CD1c-positive myeloid dendritic cell (primary cell): ENCODE measurements at regions not wholly inside any gene's neighbourhood (a gene's known extent, or its start where the extent isn't known, plus 50 kb on each side); places are given as distances from the start of the nearest gene placed in this dataset.

Experiments
- DNase-seq: peaks from one replicate; pipeline ENCODE4 v3.0.0-alpha.2; 2016; ENCODE audit errors: extremely low spot score

DNA sequence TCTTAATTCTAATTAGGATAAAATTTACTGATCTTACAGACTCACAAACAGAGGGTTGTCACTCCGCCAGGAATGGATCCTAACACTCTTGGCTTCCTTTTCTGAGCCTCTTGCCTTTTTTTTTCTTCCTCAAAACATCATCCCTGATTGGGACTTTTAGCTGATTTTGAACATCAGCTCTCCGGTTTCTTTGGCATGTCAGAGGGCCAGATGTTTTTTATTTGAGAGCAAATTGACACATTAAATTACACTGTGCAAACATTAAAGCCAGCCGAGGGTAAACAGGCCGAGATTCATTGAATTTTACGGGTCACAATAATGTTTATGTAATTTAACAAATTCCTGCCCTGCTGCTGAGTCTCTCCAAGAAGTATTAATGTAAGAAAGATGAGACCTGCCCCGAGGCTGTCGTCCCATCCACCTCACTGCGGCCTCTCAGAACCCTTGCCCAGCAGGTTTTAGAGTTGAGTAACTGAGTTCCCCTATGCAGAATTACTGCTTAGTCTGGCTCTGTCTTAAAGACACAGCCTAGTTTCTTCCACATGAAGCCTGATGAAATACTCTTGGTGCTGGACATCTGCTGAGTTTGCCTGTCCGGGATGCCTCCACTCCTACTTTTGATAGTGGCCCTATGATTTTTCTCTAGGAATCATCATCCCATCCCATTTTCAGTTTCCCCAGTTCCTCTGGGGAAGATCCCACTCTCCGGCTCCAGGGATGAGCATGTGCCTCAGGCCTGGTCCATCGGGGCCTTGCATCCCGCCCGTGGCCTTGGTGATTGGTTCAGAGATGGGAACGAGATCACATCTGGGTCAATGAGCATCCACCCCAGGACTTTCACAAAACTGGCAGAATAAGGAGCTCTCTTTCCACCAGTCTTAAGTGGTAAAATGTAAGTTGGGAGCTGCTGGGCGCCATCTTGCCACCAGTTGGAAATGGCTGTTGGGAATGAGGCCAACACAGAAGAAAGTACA is 226.6 kb upstream of the TLE3 start:
- no peak for DNase-seq

DNA sequence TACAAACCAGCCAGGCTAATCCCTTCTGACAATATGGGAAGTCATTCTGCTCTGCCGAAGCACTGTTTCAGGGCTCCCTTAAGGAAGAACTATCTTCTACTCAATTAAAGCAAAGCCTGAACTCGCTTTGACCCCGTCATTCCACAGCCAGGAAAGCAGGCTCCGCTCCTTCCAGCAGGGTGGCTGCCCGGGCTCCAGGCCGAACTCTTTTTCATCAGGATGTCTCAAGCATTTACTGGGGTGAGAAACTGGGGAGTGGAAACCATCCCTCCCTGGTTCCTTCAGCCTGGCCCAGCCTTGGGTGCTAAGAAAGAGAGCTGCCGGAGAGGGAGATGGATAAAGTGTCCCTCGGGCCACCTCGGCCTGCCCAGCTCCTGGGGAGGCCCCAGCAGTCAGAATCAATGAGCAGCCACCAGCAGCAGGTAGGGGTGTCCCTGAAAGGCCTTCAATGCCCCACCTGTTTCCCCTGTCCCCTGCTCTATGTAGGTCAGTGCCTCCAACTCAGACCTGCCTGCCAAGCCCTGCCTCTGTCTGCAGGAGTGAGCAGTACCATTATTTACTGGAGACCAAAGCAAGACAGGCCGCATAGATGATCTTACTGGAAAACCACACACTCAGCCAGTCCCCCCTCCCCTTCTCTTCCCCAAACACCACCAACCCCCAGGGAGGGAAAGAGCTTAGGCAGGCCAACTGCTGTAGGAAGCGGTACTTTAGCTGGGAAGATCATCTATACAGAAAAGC is 225.6 kb upstream of the TLE3 start:
- no peak for DNase-seq

- peak; percentile 63 for DNase-seq
Measured at GRCh38 chr15:70322051-70322668, 224.4 kb upstream of the TLE3 start.

DNA sequence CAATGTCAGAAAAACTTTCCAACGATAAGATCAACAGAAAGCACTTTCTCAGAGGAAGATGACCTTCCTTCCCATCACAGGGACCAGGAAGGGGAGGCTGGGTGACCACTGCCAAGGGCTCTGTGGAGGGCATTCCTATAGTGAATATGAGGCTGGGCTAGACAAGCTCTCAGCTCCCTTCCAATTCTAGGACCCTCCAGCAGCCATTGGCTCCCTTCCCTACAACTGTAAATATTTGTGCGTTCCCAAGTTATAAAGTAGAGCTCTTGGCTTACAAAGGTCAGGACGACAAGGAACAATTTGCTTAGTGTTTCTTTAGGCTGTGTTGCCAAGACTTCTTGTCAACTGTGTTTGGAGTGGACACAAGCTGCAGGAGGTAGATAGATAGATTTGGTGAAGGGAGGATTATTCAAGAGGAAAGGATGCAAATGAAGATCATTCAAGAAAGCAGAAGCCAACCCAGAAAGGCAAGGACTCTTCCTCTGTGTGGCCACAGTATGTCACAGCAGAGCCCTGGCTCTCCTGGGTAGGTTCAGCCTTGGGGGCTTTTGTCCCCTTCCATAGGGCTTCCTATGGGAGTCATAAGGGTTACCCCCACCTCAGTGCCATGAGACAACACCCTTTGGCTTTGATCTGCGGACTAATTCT is 223.6 kb upstream of the TLE3 start:
- DNase-seq = no peak

GRCh38 chr15:70320482-70320881 is 222.8 kb upstream of the TLE3 start:
- peak; percentile 70 for DNase-seq

- no peak for DNase-seq
Measured at GRCh38 chr15:70320077-70320476, 222.4 kb upstream of the TLE3 start.

- DNase-seq = peak; percentile 16
Measured at GRCh38 chr15:70319466-70319865, 221.7 kb upstream of the TLE3 start.

GRCh38 chr15:70318594-70319465 is 221.1 kb upstream of the TLE3 start:
- no peak for DNase-seq

DNA sequence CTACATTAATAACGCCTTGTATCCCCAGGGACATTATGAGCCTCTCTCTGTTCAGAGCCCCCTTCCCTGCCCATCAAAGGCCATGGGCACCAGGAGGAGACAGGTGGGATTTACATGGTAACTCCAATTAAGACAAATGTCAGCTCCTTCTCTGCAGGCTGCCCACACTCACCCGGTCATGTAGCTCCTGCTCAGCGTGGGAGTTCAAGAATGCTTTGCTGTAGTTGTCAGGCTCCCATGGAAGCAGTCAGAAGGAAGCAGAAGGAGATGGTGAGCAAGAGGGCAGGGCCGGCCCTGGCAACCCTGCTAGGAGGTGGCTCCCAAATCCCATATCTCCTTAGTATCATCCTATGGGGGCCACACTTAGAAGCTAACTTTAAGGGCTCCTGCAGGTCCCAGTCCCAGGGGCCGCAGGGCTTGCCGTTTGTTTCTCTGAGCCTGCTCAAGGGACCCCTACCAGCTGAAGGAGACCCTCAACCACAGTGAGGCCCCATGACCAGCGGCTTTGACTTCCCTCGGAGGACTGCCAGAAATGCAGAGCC is 218.4 kb upstream of the TLE3 start:
- no peak for DNase-seq

DNA sequence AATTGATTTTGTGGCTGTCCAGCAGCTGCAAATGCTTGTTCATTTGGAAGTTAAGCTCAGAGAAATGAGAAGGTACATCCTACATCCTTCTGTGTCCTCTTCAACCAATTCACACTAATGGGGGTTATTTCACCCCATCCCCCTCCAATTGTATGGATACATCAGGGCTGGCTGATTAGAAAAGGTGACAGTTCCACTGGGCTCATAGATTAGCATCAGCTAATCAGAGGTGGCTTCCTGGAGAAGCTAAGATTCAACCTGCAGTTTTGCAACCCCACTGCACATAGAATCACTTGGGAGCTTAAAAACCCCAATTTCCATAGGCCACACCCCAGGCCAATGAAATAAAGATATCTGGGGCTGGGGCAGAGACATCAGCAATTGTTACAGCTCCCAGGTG is 217.7 kb upstream of the TLE3 start:
- no peak for DNase-seq

DNA sequence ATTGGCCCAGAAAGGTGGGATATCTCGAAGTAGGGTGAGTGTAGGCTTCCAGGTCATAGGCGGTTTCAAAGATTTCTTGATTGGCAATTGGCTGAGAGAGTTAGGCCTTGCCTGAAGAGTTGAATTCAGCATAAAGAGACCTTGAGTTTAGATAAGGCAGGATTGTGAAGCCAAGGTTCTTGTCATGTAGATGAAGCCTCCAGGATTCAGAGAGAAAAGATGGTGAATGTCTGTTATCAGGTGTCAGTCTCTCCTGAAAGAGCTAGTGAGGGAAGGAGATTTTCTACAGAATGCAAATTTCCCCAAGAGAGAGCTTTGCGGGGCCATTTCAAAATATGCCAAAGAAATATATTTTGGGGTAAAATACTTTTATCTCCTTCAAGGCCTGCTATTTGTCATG is 217.0 kb upstream of the TLE3 start:
- DNase-seq = no peak

DNA sequence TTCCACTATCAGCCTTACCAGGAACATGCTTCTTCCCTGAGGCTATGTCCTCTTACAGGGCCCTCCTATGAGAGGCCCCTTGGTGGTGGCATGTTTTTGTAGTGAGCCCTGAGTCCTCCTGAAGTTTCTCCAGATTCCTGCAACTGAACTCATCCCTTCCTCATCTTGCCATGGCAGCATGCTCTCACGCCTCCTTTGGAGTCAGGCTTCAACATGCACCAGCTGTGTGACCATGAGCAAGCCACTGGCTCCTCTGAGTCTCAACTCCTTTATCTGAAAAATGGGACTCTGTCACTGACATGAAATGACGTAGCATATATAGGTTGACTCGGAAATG is 216.3 kb upstream of the TLE3 start:
- DNase-seq = no peak

DNA sequence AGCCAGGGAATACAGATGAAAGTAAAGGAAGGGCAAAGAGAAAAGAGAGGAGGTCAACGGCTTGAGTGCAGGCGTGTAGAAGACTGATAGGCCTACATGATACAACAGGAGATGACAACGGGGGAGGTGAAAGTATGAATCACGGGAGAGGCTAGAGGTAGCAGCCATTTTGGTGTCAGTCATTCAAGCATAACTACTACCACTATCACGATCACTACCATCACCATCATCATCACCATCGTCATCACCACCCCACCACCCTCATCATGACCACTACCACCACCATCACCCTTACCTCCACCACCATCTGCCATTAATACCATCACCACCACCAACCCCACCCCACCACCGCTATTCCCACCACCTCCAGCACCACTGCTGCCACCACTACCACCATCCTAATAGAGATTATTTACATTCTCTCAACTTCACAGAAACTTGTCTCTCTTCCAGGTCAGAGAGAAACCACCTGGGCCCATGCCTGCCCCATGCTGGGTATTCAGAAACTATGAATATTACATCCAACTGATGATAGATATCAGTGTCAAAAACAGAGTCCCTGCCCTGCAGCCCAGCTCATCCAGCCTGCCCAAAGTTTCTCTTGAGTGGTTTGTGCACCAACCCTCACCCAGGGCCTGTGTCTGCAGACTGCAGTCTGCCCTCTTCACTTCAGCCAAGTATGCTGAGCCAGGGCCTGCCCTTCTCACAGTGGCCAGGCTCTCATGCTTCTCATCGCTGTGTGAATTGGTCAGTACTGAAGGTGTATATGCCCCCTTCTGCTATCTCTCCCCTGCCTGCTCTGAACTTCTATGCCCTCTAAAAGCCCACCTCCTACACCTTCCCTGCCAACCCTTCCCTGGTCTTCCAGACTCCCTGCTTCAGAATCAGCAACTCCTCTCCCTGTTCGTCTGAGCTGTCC is 215.6 kb upstream of the TLE3 start:
- no peak for DNase-seq

GRCh38 chr15:70311821-70312220 is 214.1 kb upstream of the TLE3 start:
- no peak for DNase-seq

GRCh38 chr15:70309716-70310115 is 212.0 kb upstream of the TLE3 start:
- DNase-seq = no peak

GRCh38 chr15:70308735-70309434 is 211.2 kb upstream of the TLE3 start:
- DNase-seq = no peak

DNA sequence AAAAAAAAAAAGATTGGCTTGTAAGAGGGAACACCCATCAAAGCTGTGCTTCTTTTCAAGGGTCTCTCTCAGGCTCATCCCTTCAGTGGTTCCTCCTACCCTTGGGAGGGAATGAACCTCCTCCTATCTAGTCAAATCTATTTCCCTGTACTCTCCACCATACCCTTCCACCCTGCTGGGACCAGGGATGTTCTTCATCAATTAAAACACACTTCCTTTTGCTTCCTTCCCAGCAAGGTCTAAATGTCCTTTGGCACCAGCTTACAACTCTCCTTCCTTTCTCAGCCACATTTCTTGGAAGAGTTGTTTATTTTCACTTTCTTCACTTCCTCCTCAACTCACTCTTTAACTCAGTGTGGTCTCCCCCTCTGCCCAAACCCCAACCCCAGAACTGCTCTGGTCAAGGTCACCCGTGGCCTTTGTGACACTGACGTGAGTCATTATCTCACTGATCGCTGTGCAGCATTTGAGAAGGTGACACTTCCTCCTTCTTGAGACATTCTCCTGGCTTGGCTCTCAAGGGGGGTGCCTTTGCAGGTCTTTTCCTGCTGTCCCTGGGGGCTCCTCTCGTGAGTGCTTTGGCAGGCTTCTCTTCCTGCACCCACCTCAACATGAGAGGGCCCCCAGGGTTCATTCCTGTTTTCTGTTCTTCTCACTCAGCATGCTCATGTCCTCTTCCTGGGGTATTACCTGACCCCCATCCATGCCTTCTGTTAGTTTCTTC is 210.5 kb upstream of the TLE3 start:
- peak; percentile 78 for DNase-seq

DNA sequence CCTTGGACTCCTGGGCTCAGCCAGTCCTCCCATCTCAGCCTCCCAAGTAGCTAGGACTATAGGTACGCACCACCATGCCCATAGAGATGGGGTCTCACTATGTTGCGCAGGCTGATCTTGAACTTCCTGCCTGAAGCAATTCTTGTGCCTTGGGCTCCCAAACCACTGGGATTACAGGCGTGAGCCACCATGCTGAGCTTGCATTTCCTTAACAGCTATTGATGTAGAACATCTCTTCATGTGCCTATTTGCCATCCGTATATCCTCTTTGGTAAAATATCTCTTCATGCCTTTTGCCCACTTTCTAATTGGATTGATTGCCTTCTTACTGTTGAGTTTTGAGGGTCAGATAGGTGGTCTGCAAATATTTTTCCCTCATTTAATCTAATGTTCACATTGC is 208.9 kb upstream of the TLE3 start:
- DNase-seq = no peak
